SU-DHL-6 (cell line): ENCODE measurements at regions not wholly inside any gene's neighbourhood (a gene's known extent, or its start where the extent isn't known, plus 50 kb on each side); places are given as distances from the start of the nearest gene placed in this dataset.

Experiments used
- EZH2phosphoT487 ChIP-seq: fragments of 200-600 bp; sonication (generic), shearing (Covaris generic); conservative IDR thresholded peaks from 2 replicates; pipeline ENCODE4 v1.6.1; 2018; ENCODE audit warnings: mild to moderate bottlenecking, antibody characterized with exemption, low read length, moderate library complexity, mixed read lengths
- TF ChIP-seq, protein P1 (sequence below): fragments of 200-600 bp; sonication (generic); IDR thresholded peaks from one replicate; pipeline ENCODE4 v1.5.1; 2017; ENCODE audit warnings: antibody characterized with exemption, mild to moderate bottlenecking, low read length, moderate library complexity; ENCODE audit not compliant: insufficient read depth, poor library complexity, severe bottlenecking

DNA sequence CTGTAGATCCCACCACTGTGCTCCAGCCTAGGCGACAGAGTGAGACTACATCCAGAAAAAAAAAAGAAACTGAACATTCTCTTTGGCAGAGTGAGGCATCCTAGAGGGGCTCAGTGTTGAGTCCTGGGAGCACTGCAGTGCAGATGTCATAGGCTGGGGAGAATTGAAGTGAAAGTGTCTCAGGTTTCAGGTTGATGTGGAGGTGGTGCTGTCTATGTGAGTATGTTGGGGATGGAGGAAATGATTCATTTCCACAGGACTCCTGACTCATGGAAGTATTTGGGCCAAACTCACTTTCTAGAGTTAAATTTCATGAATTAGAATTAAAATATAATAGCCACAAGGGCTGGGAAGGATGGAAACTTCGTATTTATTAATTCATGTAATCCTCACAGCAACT, 134.4 kb upstream of the TSC22D1 start:
- TF ChIP-seq, protein P1, sequence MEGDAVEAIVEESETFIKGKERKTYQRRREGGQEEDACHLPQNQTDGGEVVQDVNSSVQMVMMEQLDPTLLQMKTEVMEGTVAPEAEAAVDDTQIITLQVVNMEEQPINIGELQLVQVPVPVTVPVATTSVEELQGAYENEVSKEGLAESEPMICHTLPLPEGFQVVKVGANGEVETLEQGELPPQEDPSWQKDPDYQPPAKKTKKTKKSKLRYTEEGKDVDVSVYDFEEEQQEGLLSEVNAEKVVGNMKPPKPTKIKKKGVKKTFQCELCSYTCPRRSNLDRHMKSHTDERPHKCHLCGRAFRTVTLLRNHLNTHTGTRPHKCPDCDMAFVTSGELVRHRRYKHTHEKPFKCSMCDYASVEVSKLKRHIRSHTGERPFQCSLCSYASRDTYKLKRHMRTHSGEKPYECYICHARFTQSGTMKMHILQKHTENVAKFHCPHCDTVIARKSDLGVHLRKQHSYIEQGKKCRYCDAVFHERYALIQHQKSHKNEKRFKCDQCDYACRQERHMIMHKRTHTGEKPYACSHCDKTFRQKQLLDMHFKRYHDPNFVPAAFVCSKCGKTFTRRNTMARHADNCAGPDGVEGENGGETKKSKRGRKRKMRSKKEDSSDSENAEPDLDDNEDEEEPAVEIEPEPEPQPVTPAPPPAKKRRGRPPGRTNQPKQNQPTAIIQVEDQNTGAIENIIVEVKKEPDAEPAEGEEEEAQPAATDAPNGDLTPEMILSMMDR = no peak
- TF ChIP-seq EZH2phosphoT487 = no peak
